ENCODE measurements at regions not wholly inside any gene's neighbourhood (a gene's known extent, or its start where the extent isn't known, plus 50 kb on each side); places are given as distances from the start of the nearest gene placed in this dataset.
"Not testable (repeated sequence)": the region's sequence is repeated elsewhere in the genome, so short reads cannot be mapped to it uniquely, and the experiment has no call there.

DNA sequence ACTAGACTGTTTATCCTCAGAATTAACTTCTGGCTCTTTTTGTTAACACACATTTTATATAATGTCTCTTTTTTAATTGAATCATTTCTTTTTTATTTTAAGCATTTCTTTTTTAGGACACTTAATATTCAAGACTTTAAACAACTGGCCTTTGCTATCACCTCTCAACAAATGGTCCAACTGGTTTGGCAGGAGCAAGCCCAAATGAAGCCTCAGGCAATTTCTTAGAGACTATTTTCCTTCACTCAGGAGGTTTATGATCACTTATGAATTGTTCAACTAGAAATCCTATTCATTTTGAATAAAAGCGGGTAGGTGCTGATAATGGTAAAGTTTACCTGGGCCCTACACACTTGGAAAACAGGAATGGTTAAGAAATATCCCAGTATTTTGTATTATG lies 705.6 kb upstream of the GBE1 start:
- no peak for ATAC-seq
- no peak for DNase-seq
- Histone ChIP-seq H3K27me3 (no peaks in the 10 kb centered on the region), H3K9me3 (no peaks in the 10 kb centered on the region), H3K36me3 (no peaks in the 10 kb centered on the region), H3K4me1 (no peaks in the 10 kb centered on the region), H3K4me3 (no peak overlapping the region), H3K27ac (no peak overlapping the region)
- intact Hi-C loops (cut with DNase I): no loop called here
- TF ChIP-seq, protein P1, sequence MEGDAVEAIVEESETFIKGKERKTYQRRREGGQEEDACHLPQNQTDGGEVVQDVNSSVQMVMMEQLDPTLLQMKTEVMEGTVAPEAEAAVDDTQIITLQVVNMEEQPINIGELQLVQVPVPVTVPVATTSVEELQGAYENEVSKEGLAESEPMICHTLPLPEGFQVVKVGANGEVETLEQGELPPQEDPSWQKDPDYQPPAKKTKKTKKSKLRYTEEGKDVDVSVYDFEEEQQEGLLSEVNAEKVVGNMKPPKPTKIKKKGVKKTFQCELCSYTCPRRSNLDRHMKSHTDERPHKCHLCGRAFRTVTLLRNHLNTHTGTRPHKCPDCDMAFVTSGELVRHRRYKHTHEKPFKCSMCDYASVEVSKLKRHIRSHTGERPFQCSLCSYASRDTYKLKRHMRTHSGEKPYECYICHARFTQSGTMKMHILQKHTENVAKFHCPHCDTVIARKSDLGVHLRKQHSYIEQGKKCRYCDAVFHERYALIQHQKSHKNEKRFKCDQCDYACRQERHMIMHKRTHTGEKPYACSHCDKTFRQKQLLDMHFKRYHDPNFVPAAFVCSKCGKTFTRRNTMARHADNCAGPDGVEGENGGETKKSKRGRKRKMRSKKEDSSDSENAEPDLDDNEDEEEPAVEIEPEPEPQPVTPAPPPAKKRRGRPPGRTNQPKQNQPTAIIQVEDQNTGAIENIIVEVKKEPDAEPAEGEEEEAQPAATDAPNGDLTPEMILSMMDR (IDR thresholded peaks at IDR 0.05): no peak

DNA sequence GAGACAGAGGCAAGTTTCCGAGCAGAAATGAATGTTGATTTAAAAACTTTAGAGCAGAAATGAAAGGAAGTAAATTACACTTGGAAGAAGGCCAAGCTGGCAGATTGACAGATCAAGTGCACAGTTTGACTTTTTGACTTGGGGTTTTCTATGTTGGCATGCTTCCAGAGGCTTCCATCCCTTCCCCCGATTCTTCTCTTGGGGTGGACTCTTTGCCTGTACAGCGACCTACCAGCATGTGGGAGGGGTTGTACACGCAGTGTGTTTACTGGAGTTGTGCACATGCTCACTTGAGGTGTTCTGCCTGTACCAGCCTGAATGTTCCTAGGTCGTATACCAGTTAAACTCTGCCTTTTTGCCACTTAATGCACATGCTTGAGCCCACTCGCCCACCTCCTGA lies 701.5 kb upstream of the GBE1 start:
- ATAC-seq (no peak), DNase-seq (no peak)
- intact Hi-C loops (cut with DNase I): no loop called here

DNA sequence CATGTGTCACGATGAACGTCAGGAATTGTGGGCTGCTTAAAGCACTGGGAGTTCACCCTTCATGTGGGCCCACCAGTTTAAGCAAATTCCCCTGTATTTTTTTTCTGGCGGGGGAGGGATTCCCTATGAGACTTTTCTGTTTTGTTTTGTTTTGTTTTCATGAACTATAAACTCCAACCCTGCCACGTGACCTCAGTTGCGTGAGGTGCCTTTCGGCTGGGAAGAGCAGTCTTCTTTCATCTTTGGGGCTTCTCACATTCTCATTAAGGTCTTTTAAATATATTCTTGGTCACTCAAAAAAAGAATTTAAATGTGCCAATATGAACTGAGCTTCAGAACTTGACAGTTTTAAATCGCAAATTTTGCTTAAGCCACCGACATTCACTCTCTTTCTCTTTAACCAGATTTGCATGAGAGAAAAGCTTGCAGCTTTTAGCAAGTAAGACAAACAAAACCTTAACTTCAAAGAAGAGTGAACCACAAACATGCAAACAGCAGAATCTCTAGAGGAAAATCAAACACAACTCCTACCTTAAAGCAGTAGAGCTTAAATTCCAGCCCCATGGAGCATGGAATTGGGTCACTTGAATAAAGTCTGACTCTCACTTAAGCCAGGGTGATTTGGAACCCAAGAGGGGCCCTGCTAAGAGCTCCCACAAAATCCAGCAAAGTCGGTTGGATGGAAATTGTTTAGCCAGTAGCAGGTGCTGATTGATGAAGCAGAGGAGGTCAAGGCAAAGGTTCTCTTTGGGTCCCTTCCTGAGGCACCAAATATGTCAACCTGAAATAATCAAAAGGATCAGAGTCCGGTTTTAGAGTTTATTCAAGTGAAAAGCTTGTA lies 699.8 kb upstream of the GBE1 start:
- H3K4me1 ChIP-seq: no peaks in the 10 kb centered on the region
- TF ChIP-seq, protein P1 (IDR thresholded peaks at IDR 0.05): no peak
- no peak for ATAC-seq
- no peak overlapping the region for H3K27ac ChIP-seq
- intact Hi-C loops (cut with DNase I): no loop called here
- no peaks in the 10 kb centered on the region for H3K9me3 ChIP-seq
- H3K4me3 ChIP-seq: no peak overlapping the region
- H3K27me3 ChIP-seq: no peaks in the 10 kb centered on the region
- no peaks in the 10 kb centered on the region for H3K36me3 ChIP-seq
- no peak for DNase-seq

More for the DNA sequence above, 701.5 kb upstream of the GBE1 start:
- Histone ChIP-seq H3K4me3 (no peak overlapping the region), H3K4me1 (no peaks in the 10 kb centered on the region), H3K9me3 (no peaks in the 10 kb centered on the region), H3K27me3 (no peaks in the 10 kb centered on the region), H3K36me3 (no peaks in the 10 kb centered on the region), H3K27ac (no peak overlapping the region)
- TF ChIP-seq, protein P1 (IDR thresholded peaks at IDR 0.05): no peak

DNA sequence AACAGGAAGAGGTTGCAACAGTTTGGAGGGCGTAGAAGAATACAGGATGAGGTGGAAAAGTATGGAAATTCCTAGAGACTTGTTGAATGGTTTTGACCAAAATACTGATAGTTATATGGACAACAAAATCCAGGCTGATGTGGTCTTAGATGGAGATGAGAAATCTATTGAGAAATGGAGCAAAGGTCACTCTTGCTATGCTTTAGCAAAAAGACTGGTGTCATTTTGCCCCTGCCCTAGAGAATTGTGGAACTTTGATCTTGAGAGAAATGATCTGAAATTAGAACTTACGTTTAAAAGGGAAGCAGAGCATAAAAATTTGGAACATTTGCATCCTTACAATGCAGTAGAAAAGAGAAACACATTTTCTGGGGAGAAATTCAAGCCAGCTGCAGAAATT lies 686.9 kb upstream of the GBE1 start:
- intact Hi-C loops (cut with DNase I): no loop called here
- no peak overlapping the region for H3K27ac ChIP-seq
- H3K4me1 ChIP-seq: no peaks in the 10 kb centered on the region
- no peaks in the 10 kb centered on the region for H3K36me3 ChIP-seq
- TF ChIP-seq, protein P1 (IDR thresholded peaks at IDR 0.05): no peak
- no peaks in the 10 kb centered on the region for H3K27me3 ChIP-seq
- DNase-seq (no peak), ATAC-seq (no peak)
- H3K4me3 ChIP-seq: no peak overlapping the region
- no peaks in the 10 kb centered on the region for H3K9me3 ChIP-seq

DNA sequence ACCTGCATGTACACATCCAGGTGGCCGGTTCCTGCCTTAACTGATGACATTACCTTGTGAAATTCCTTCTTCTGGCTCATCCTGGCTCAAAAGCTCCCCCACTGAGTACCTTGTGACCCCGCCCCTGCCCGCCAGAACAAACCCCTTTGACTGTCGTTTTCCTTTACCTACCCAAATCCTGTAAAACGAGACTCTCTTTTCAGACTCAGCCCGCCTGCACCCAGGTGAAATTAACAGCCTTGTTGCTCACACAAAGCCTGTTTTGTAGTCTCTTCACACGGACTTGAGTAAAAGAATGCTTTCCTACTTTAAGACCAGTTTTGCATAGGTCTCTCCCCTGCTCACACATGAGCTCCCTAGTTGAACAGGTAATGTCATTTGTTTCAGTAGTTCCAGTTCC lies 667.4 kb upstream of the GBE1 start:
- intact Hi-C loops (cut with DNase I); H3K4me1 ChIP-seq; DNase-seq; ATAC-seq; H3K9me3 ChIP-seq; H3K27ac ChIP-seq; H3K4me3 ChIP-seq; H3K36me3 ChIP-seq; H3K27me3 ChIP-seq: not testable (repeated sequence)

DNA sequence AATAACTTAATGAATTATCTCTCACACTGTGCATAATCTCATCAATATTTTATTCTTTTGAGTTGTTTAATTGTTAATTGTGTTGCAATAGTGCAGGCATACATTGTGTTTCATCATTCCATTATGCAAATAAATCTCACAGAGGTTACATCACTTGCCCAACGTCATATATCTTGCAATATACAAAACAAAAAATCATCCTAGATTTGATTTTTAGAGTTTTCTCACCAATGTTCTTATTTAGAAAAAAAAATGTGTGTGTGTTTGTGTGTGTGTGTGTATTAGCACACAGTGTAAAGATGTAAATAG lies 662.5 kb upstream of the GBE1 start:
- DNase-seq (no peak), ATAC-seq (no peak)
- H3K36me3 ChIP-seq: no peaks in the 10 kb centered on the region
- H3K9me3 ChIP-seq: no peaks in the 10 kb centered on the region
- H3K4me1 ChIP-seq: no peaks in the 10 kb centered on the region
- no peaks in the 10 kb centered on the region for H3K27me3 ChIP-seq
- TF ChIP-seq, protein P1 (IDR thresholded peaks at IDR 0.05): no peak
- intact Hi-C loops (cut with DNase I): no loop called here
- no peak overlapping the region for H3K27ac ChIP-seq
- H3K4me3 ChIP-seq: no peak overlapping the region
